ENCODE measurements at regions not wholly inside any gene's neighbourhood (a gene's known extent, or its start where the extent isn't known, plus 50 kb on each side); places are given as distances from the start of the nearest gene placed in this dataset.

DNA sequence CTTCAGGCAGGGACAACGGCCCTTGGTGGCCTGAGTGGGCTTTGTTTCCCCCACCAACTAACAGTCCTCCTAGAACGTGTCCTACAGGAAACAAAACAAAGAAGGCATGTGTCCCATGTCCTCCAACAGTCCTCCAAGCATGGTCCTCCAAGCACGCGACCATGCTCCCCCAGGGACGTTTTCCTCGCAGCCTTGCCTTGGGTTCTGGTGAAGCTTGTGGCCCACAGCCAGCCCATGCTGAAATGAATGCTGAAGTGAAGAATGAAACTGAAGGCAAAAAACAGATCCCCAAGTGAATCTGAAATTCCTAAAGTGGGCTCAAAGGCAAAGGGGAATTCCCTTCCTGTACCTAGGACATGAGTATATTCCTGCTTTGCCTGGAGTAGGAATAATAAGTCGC, 176.6 kb downstream of the JCAD start:
- TF ChIP-seq, protein P1, sequence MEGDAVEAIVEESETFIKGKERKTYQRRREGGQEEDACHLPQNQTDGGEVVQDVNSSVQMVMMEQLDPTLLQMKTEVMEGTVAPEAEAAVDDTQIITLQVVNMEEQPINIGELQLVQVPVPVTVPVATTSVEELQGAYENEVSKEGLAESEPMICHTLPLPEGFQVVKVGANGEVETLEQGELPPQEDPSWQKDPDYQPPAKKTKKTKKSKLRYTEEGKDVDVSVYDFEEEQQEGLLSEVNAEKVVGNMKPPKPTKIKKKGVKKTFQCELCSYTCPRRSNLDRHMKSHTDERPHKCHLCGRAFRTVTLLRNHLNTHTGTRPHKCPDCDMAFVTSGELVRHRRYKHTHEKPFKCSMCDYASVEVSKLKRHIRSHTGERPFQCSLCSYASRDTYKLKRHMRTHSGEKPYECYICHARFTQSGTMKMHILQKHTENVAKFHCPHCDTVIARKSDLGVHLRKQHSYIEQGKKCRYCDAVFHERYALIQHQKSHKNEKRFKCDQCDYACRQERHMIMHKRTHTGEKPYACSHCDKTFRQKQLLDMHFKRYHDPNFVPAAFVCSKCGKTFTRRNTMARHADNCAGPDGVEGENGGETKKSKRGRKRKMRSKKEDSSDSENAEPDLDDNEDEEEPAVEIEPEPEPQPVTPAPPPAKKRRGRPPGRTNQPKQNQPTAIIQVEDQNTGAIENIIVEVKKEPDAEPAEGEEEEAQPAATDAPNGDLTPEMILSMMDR (conservative IDR thresholded peaks at IDR 0.05; ENCODE audit: low read length), result no peak
- TF ChIP-seq EZH2phosphoT487 (IDR thresholded peaks at IDR 0.05; ENCODE audit: borderline replicate concordance), result no peak

All from Loucy (cell line).